Hippocampal formation (tissue), 2 donors: ENCODE measurements at regions not wholly inside any gene's neighbourhood (a gene's known extent, or its start where the extent isn't known, plus 50 kb on each side); places are given as distances from the start of the nearest gene placed in this dataset.
A peak's percentile ranks its signal among the peaks of the same experiment; 100 is the strongest.

Experiments
- DNase-seq, 2 donors: peaks; one replicate each; lab custom pipeline; 2025; lab: John Stamatoyannopoulos, UW

GRCh38 chr12:91793676-91794075 is 352.0 kb downstream of the BTG1 start:
- DNase-seq: no peak

GRCh38 chr12:91792597-91792996 is 353.0 kb downstream of the BTG1 start:
- no peak for DNase-seq

- no peak for DNase-seq
These were observed 359.0 kb downstream of the BTG1 start for GRCh38 chr12:91786499-91787272.

GRCh38 chr12:91785655-91786498 is 359.8 kb downstream of the BTG1 start:
- DNase-seq: no peak

GRCh38 chr12:91781114-91781513 is 364.5 kb downstream of the BTG1 start:
- no peak for DNase-seq

- no peak for DNase-seq
These were observed 366.7 kb downstream of the BTG1 start for GRCh38 chr12:91778938-91779400.

- DNase-seq: no peak
These were observed 367.4 kb downstream of the BTG1 start for GRCh38 chr12:91778091-91778832.

GRCh38 chr12:91777268-91777992 is 368.2 kb downstream of the BTG1 start:
- no peak for DNase-seq

GRCh38 chr12:91774434-91774921 is 371.2 kb downstream of the BTG1 start:
- DNase-seq: no peak

- DNase-seq: no peak
These were observed 371.8 kb downstream of the BTG1 start for GRCh38 chr12:91773749-91774429.

- DNase-seq: no peak
These were observed 373.2 kb downstream of the BTG1 start for GRCh38 chr12:91772411-91772810.

GRCh38 chr12:91769736-91770135 is 375.9 kb downstream of the BTG1 start:
- no peak for DNase-seq

- no peak for DNase-seq
These were observed 378.4 kb downstream of the BTG1 start for GRCh38 chr12:91767237-91767636.

- no peak for DNase-seq
These were observed 379.2 kb downstream of the BTG1 start for GRCh38 chr12:91766454-91766853.

GRCh38 chr12:91763654-91764370 is 381.8 kb downstream of the BTG1 start:
- peak in 1 of 2 donors; percentile 22 for DNase-seq

GRCh38 chr12:91753649-91754048 is 392.0 kb downstream of the BTG1 start:
- DNase-seq: no peak

- no peak for DNase-seq
These were observed 398.7 kb downstream of the BTG1 start for GRCh38 chr12:91746976-91747375.

GRCh38 chr12:91744597-91744996 is 401.0 kb downstream of the BTG1 start:
- DNase-seq: no peak

- DNase-seq: no peak
These were observed 401.8 kb downstream of the BTG1 start for GRCh38 chr12:91743704-91744321.

- DNase-seq: no peak
These were observed 402.4 kb downstream of the BTG1 start for GRCh38 chr12:91743280-91743679.
